ENCODE measurements at regions not wholly inside any gene's neighbourhood (a gene's known extent, or its start where the extent isn't known, plus 50 kb on each side); places are given as distances from the start of the nearest gene placed in this dataset.

DNA sequence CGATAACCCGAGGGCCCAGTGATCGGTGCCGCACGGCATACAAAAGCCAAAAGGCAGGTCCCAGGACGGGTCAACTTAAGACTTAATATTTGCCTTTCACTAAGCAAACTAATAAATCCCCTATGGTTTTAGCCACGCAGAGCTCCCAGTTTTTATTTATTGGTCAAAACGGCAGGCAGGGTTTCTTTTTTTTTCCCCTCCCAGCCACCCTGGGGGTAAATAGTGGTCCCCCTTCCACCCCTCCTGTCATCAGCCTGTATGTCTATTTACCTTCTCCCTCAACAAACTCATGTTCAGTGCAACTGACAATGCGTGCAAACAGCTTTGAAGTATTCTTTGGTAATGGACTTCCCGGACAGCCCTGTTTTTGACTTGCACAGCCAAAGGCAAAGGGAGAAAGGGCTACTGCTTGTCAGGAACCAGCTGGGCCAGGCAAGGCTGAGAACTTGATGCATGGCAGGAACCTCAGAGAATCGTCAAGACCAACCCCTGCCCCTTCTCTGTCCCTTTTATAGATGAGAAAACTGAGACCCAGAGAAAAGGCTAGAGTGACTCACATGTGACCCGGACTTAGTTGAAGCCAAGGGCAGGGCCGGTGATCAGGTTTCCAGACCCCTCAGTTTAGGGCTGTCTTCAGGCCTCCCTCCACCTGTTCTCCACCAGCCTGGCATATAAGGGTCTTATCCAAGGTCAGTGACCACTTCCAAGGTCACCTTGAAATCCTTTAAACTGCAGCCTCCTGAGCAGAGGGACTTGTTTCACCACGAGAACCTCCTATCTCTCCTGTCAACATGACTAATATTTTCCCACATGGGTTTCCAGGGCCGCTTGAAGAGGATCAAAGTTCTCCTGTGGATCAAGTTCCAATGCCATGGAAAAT lies 279.0 kb downstream of the SOX9 start:
- TF ChIP-seq GATA1 (IDR thresholded peaks at IDR 0.05; ENCODE audit: low read depth, low read length) = no peak
- no peak for TF ChIP-seq POLR2A (IDR thresholded peaks at IDR 0.05; ENCODE audit: low read length)

GRCh38 chr17:72400488-72400827 lies 279.6 kb downstream of the SOX9 start:
- no peak for DNase-seq
- no peak for TF ChIP-seq POLR2A (IDR thresholded peaks at IDR 0.05; ENCODE audit: low read length)
- no peak for TF ChIP-seq GATA1 (IDR thresholded peaks at IDR 0.05; ENCODE audit: low read depth, low read length)

More for the DNA sequence above, 279.0 kb downstream of the SOX9 start:
- DNase-seq = no peak

DNA sequence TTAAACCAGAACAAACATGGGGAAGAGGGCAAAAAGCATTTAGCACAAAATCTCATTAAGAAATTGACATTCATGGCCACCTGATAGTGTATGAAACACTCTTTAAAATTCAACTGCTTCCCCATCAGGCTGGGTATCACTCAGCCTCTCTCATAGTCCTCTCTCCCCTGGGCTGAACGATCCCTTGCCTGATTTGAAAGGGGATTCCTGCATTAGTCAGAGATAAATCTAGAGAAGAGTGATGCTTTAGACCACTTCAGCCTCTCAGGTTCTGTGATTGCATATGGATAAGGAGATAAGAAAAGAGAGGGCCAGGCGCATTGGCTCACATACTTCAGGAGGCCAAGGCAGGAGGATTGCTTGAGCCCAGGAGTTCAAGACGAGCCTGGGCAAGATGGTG lies 280.0 kb downstream of the SOX9 start:
- TF ChIP-seq GATA1 (IDR thresholded peaks at IDR 0.05; ENCODE audit: low read depth, low read length) = no peak
- TF ChIP-seq POLR2A (IDR thresholded peaks at IDR 0.05; ENCODE audit: low read length) = no peak
- DNase-seq = no peak

GRCh38 chr17:72401883-72402726 lies 281.3 kb downstream of the SOX9 start:
- TF ChIP-seq POLR2A (IDR thresholded peaks at IDR 0.05; ENCODE audit: low read length) = no peak
- TF ChIP-seq GATA1 (IDR thresholded peaks at IDR 0.05; ENCODE audit: low read depth, low read length) = no peak
- DNase-seq = no peak

DNA sequence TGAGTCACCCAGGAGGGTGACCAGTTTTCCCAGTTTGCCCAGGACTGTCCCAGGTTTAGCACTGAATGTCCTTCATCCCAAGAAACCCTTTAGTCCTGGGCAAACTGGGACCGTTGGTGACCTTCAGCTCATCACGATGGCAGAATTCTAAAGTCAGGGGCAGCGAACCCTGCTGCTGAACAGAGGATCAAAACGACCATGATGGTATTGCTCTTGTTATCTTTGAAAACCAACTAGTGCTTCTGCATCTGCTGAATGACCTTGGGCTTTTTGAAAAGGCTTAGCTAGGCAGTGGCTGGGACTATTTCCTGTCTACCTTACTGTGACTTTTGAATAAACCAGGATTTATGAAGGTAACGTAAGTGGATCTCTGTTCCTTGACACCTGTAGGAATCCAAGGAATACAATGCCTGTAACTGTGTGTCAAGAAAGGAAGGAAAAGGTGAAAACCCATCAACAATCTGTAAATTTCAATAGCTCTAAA lies 281.9 kb downstream of the SOX9 start:
- TF ChIP-seq POLR2A (IDR thresholded peaks at IDR 0.05; ENCODE audit: low read length) (no peak), GATA1 (IDR thresholded peaks at IDR 0.05; ENCODE audit: low read depth, low read length) (no peak)
- no peak for DNase-seq

GRCh38 chr17:72403713-72404209 lies 282.9 kb downstream of the SOX9 start:
- no peak for DNase-seq
- TF ChIP-seq GATA1 (IDR thresholded peaks at IDR 0.05; ENCODE audit: low read depth, low read length) (no peak), POLR2A (IDR thresholded peaks at IDR 0.05; ENCODE audit: low read length) (no peak)

DNA sequence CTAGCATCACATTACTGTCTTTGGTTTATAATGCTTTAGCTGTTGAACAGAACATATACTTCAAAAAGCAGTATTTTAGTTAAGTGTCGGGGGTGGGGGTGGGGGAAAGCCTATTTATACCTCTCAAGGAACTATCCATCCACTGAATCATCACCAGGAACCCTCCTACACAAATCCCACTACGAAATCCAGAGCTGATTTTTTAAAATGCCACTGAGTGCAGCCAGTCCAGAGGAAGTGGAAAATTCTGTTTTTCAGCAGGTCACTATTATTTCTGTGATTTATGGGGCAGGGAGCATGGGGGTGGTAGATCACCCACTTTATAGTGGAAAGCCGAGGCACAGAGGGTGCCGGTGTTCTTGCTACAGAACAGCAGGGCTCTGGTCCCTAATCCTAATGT lies 284.1 kb downstream of the SOX9 start:
- DNase-seq = no peak
- TF ChIP-seq GATA1 (IDR thresholded peaks at IDR 0.05; ENCODE audit: low read depth, low read length) = no peak
- no peak for TF ChIP-seq POLR2A (IDR thresholded peaks at IDR 0.05; ENCODE audit: low read length)

- TF ChIP-seq POLR2A (IDR thresholded peaks at IDR 0.05; ENCODE audit: low read length) (no peak), GATA1 (IDR thresholded peaks at IDR 0.05; ENCODE audit: low read depth, low read length) (no peak)
- DNase-seq = no peak
Observed at GRCh38 chr17:72405662-72406230, 284.9 kb downstream of the SOX9 start.

DNA sequence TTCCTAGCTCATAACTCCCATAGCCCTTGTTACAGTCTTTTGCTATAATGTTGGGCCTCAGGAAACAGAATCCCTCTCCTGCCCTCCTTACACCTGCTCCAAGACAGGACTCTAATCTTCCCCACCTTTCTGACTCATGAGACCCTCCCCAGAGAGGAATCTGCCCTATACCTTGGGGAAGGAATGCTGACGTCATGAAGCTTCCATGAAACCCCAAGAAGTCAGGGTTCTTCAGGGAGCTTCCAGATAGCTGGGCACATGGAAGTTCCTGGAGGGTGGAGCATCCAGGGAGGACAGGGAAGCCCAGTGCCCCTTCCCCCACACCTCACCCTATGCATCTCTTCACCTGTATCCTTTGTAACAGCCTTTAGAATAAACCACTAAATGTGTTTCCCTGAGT lies 285.7 kb downstream of the SOX9 start:
- TF ChIP-seq POLR2A (IDR thresholded peaks at IDR 0.05; ENCODE audit: low read length) (no peak), GATA1 (IDR thresholded peaks at IDR 0.05; ENCODE audit: low read depth, low read length) (no peak)
- no peak for DNase-seq

DNA sequence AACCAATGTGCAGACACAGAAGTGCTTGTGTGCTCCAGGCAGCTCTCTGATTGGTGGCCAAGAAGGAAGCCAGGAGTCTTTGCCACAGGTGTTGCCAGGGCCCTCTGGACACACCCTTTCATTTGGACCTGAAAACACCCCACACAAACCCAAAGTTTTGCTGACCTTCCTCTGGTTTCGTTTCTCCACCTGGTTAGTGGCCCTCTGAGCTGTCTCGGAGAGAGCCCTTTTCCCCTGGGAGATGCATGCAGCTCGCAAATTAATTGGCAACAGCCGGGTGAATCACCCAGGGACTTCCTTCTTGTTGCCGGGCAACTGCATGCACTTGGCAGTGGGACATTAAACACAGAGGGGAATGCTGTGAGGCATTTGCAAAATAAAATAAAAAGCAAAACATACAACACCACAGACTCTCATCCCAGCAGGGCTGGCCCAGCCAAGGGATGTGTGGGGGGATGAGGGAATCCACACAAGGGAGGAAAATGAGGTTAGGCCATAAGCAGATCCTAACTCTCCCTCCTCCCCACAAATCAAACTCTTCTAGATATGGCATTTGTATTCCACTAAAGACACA lies 286.6 kb downstream of the SOX9 start:
- DNase-seq = no peak

GRCh38 chr17:72407931-72408330 lies 287.1 kb downstream of the SOX9 start:
- DNase-seq = no peak
- TF ChIP-seq GATA1 (IDR thresholded peaks at IDR 0.05; ENCODE audit: low read depth, low read length) = no peak
- TF ChIP-seq POLR2A (IDR thresholded peaks at IDR 0.05; ENCODE audit: low read length) = no peak

More for the DNA sequence above, 286.6 kb downstream of the SOX9 start:
- no peak for TF ChIP-seq POLR2A (IDR thresholded peaks at IDR 0.05; ENCODE audit: low read length)
- TF ChIP-seq GATA1 (IDR thresholded peaks at IDR 0.05; ENCODE audit: low read depth, low read length) = no peak

GRCh38 chr17:72408641-72409040 lies 287.8 kb downstream of the SOX9 start:
- TF ChIP-seq GATA1 (IDR thresholded peaks at IDR 0.05; ENCODE audit: low read depth, low read length) (no peak), POLR2A (IDR thresholded peaks at IDR 0.05; ENCODE audit: low read length) (no peak)
- DNase-seq = no peak

DNA sequence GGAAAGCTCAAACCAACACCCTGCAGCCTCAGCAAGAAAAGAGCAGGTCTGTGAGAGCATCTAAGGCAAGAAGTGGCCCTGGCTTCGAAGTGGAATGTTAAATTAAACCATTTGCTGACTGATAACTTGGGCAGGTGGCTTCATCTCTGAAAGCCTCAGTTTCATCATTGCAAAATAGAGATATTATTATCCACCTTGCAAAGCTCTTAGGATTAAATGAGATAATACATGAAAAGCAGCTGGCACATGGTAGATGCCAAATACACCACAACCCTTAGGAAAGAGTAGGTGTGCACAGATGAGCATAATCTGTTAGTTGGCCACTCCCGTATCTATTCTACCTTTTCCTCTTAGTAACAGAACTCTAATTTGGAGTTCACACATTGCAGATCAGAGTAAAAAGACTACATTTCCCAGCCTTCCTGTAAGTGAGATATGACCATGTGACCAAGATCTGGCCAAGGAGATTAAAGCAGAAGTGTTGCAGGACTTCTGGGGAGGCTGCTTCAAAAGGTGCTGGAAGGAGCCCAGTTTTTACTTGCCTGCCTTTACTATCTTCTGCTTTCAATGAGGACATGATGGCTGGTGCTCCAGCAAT lies 288.7 kb downstream of the SOX9 start:
- no peak for DNase-seq
- TF ChIP-seq POLR2A (IDR thresholded peaks at IDR 0.05; ENCODE audit: low read length) (no peak), GATA1 (IDR thresholded peaks at IDR 0.05; ENCODE audit: low read depth, low read length) (no peak)
